Astrocyte of the cerebellum (primary cell): ENCODE measurements at regions not wholly inside any gene's neighbourhood (a gene's known extent, or its start where the extent isn't known, plus 50 kb on each side); places are given as distances from the start of the nearest gene placed in this dataset.
"Not testable (repeated sequence)": the region's sequence is repeated elsewhere in the genome, so short reads cannot be mapped to it uniquely, and the experiment has no call there.

Source experiments
- DNase-seq: peaks from one replicate; pipeline ENCODE4 v3.0.0-alpha.2; 2011; ENCODE audit warnings: low read depth
- H3K4me3 ChIP-seq: 2 replicates; pipeline ENCODE4 v1.5.1; 2011; ENCODE audit warnings: mild to moderate bottlenecking, low read depth, low read length, moderate library complexity
- in situ Hi-C: cut with HindIII; loops from 2 replicates; pipeline ENCODE4 v1.10.0; 2017; ENCODE audit warnings: low sequenced_read_pairs
- TF ChIP-seq, protein P1 (sequence below): IDR thresholded peaks from 2 replicates; pipeline ENCODE4 v1.5.1; 2012; ENCODE audit warnings: low read length, low read depth, moderate library complexity, mild to moderate bottlenecking; ENCODE audit errors: missing control alignments

DNA sequence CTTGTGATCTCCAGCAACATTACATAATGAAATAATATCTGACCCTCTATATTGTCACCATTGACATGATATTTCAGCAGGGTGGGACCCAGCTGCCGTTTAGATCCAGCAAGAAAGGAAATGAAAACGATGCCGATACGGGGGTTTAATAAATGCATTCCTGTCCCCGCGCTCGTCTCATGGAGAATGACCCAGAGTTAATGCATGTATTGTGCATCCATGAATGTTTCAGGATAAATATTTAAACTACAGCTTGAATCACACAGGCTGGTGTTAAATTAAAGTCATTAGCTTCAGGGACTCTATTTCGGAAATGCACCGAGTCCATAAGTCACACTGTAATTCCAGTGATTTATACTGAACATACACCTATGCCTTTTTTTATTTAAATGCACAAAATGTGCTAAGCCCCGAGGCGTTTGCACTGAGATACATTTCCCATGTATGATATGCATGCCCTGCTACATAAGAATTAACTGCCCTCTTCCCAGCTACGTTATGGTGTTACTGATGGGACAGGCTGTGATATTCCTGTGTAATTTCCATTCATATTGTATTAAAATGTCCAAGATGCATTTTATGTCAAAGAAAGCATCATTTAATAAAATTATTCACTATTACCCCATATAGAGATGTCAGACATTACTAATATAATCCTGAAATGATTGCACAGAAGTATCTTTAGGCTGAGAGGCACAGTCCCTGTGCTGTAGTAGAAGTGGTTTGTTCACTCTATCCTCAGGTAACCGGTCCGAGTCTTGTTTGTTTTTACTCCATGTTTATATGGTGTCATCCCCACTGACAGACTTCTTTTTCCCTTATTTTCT lies 109.3 kb upstream of the ZNF516 start:
- TF ChIP-seq, protein P1, sequence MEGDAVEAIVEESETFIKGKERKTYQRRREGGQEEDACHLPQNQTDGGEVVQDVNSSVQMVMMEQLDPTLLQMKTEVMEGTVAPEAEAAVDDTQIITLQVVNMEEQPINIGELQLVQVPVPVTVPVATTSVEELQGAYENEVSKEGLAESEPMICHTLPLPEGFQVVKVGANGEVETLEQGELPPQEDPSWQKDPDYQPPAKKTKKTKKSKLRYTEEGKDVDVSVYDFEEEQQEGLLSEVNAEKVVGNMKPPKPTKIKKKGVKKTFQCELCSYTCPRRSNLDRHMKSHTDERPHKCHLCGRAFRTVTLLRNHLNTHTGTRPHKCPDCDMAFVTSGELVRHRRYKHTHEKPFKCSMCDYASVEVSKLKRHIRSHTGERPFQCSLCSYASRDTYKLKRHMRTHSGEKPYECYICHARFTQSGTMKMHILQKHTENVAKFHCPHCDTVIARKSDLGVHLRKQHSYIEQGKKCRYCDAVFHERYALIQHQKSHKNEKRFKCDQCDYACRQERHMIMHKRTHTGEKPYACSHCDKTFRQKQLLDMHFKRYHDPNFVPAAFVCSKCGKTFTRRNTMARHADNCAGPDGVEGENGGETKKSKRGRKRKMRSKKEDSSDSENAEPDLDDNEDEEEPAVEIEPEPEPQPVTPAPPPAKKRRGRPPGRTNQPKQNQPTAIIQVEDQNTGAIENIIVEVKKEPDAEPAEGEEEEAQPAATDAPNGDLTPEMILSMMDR: no peak
- no peak overlapping the region for H3K4me3 ChIP-seq
- in situ Hi-C loops: no loop called here

DNA sequence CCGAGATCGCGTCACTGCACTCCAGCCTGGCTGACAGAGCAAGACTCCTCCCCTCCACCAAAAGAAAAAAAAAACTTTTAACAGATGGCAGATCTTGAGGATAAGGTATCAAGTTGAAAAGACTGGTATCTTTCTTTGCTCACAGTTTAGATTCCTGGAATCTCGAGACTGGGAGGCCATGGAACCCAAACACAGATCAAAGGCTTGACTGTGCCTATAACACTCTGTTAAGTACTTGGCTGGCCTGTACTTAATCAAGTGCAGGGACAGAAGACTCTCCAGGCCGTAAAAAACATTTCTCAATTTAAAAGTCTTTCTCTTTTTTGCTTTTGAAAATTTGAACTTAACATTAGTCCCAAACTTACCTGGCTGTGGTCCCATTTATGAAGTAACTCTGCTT lies 107.1 kb upstream of the ZNF516 start:
- H3K4me3 ChIP-seq: no peak overlapping the region
- in situ Hi-C loops: no loop called here
- TF ChIP-seq, protein P1: no peak
- DNase-seq: no peak

More for the DNA sequence above, 109.3 kb upstream of the ZNF516 start:
- DNase-seq: no peak

DNA sequence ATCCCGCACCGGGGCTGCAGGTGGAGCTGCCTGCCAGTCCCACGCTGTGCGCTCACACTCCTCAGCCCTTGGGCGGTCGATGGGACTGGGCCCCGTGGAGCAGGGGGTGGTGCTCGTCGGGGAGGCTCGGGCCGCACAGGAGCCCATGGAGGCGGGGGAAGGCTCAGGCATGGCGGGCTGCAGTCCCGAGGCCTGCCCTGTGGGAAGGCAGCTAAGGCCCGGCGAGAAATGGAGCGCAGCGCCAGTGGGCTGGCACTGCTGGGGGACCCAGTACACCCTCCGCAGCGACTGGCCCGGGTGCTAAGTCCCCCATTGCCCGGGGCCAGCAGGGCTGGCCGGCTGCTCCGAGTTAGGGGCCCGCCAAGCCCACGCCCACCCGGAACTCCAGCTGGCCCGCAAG lies 105.0 kb upstream of the ZNF516 start:
- DNase-seq, in situ Hi-C loops, H3K4me3 ChIP-seq: not testable (repeated sequence)

DNA sequence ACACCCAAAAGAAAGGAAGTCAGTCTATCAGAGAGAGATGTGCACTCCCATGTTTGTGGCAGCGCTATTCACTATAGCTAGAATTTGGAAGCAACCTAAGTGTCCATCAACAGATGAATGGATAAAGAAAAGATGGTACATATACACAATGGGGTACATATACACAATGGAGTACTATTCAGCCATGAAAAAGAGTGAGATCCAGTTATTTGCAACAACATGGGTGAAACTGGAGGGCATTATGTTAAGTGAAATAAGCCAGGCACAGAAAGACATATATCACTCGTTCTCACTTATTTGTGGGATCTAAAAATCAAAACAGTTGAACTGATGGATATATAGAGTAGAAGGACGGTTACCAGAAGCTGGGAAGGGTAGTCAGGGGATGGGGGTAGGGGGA lies 99.9 kb upstream of the ZNF516 start:
- no peak for DNase-seq
- TF ChIP-seq, protein P1: no peak
- in situ Hi-C loops: no loop called here
- no peak overlapping the region for H3K4me3 ChIP-seq

DNA sequence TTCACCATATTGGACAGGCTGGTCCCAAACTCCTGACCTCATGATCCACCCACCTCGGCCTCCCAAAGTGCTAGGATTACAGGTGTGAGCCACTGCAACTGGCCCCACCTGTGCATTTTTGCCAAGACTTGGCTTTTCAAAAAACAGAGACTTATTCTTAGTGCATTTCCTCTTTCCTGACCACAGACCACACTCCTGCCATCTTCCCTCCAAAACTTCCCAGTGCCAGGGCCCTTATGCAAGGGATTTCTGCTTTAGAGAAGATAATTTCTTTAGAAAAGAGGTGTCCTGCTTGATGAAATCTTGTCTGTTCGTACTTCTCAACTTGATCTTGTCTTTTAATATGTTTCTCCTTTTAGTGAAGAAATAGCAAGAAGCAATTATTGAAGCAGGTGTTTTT lies 98.8 kb upstream of the ZNF516 start:
- TF ChIP-seq, protein P1: no peak
- no peak for DNase-seq
- no peak overlapping the region for H3K4me3 ChIP-seq
- in situ Hi-C loops: no loop called here

DNA sequence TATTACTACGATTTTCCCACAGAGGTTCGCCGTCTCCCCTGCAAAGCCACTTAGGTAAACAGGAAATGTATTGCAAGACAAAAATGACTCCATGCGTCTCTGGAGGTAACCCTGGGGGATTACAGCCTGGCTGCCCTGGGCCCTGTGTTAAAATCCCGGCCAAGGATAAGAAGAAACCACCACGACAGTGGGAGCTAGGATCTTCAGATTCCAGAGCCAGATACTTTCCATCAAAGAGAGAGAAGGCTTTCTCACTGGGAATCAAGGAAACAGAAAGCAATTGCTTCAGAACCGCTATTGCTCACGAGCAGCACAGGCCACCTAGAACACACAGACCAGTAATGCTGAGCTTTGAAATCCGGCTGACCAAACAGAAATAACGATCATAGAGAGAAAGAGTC lies 97.9 kb upstream of the ZNF516 start:
- in situ Hi-C loops: no loop called here
- no peak for DNase-seq
- H3K4me3 ChIP-seq: no peak overlapping the region
- TF ChIP-seq, protein P1: no peak

DNA sequence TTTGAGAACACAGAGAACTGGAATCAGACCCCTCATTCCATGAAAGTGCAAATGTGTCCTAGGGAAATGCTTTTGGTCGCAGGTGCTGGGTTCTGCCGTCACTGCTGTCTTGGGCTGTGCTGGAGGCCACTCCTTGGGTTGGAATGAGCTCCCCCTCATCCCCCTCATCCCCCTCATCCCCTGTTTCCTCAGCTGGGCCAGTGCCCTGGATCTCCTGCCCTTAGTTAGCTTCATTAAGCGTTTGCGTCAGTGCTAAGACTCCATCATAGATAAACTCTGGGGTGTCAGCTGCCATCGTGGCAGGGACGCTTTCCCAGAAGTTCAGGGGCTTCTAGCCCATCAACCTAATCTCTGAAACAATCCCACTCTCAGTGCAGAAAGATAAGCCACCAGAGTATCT lies 97.1 kb upstream of the ZNF516 start:
- H3K4me3 ChIP-seq: no peak overlapping the region
- in situ Hi-C loops: no loop called here
- DNase-seq: no peak
- TF ChIP-seq, protein P1: no peak
